Endothelial cell of umbilical vein (primary cell): ENCODE measurements at regions not wholly inside any gene's neighbourhood (a gene's known extent, or its start where the extent isn't known, plus 50 kb on each side); places are given as distances from the start of the nearest gene placed in this dataset.
"Not testable (repeated sequence)": the region's sequence is repeated elsewhere in the genome, so short reads cannot be mapped to it uniquely, and the experiment has no call there.

Source experiments
- BruUV-seq: library from RNA; stranded (reverse); fragments of 400-500 nt; replicated peaks from 2 replicates; lab custom pipeline; 2021; lab: Mats Ljungman, UMichigan
- CTCF ChIA-PET: fragments of 300-600, 350-600 bp; sonication (Branson Sonifier 250); formaldehyde crosslinking; loops from one replicate; lab custom pipeline; 2021; ENCODE audit warnings: antibody characterized with exemption, inconsistent platforms; lab: Charles Lee
- POLR2A ChIA-PET: fragments of 300-600, 350-600 bp; sonication (Branson Sonifier 250); formaldehyde crosslinking; loops from one replicate; lab custom pipeline; 2021; ENCODE audit warnings: antibody characterized with exemption, inconsistent platforms; lab: Charles Lee
- DNase-seq: peaks from one replicate; pipeline ENCODE4 v3.0.0-alpha.2; 2011; ENCODE audit warnings: low read depth, low spot score
- FAIRE-seq: peaks from 2 replicates; lab custom pipeline; 2011; peaks lifted over from hg19 to GRCh38; lab: Jason Lieb, UNC
- H2AFZ ChIP-seq: 2 replicates; pipeline ENCODE4 v1.6.0; 2012; ENCODE audit warnings: low read depth, low read length, control low read depth, inconsistent platforms
- H3K27ac ChIP-seq: 2 replicates; pipeline ENCODE4 v1.5.1; 2011; ENCODE audit warnings: low read depth, mild to moderate bottlenecking, control low read depth, low read length, moderate library complexity; ENCODE audit not compliant: insufficient read depth
- H3K27me3 ChIP-seq, 2 experiments: 2 replicates each; pipeline versions ENCODE4 v1.6.0 to v1.6.1; 2011; ENCODE audit warnings: low read length in 2 of 2, mixed read lengths in 1 of 2; ENCODE audit not compliant: control insufficient read depth in 2 of 2, insufficient read depth in 2 of 2
- H3K36me3 ChIP-seq, 2 experiments: 2 replicates in 1 of 2; 3 replicates in 1 of 2; pipeline ENCODE4 v1.5.1; 2011; ENCODE audit warnings: low read length in 2 of 2, mild to moderate bottlenecking in 1 of 2, moderate library complexity in 1 of 2; ENCODE audit not compliant: control insufficient read depth in 2 of 2, insufficient read depth in 2 of 2; ENCODE audit errors: extremely low read depth in 1 of 2
- H3K4me1 ChIP-seq: 3 replicates; pipeline ENCODE4 v1.5.1; 2011; ENCODE audit warnings: mild to moderate bottlenecking, low read length; ENCODE audit not compliant: control insufficient read depth, insufficient read depth; ENCODE audit errors: extremely low read depth
- H3K4me2 ChIP-seq: 2 replicates; pipeline ENCODE4 v1.6.1; 2011; ENCODE audit warnings: low read length, control low read depth, mixed read lengths; ENCODE audit not compliant: insufficient read depth
- H3K4me3 ChIP-seq, 3 experiments: fragments of 200-600 bp in 1 of 3; sonication (generic), shearing (Covaris generic) in 1 of 3; replicated peaks in 1 of 3; 2 replicates each; pipeline ENCODE4 v1.5.1; 2011 to 2016; ENCODE audit warnings: control low read depth in 3 of 3, low read length in 3 of 3, mild to moderate bottlenecking in 2 of 3, inconsistent platforms in 1 of 3, low read depth in 1 of 3, moderate library complexity in 1 of 3; ENCODE audit not compliant: insufficient read depth in 1 of 3
- H3K79me2 ChIP-seq: 2 replicates; pipeline ENCODE4 v1.6.0; 2012; ENCODE audit warnings: low read length, inconsistent platforms; ENCODE audit not compliant: control insufficient read depth, insufficient read depth
- H3K9ac ChIP-seq: replicated peaks from 2 replicates; pipeline ENCODE3; 2011; ENCODE audit warnings: low read length, control low read depth; ENCODE audit not compliant: insufficient read depth; ENCODE audit errors: extremely low read depth
- H3K9me1 ChIP-seq: replicated peaks from 3 replicates; pipeline ENCODE4 v1.6.0; 2011; ENCODE audit warnings: mild to moderate bottlenecking, low read length; ENCODE audit not compliant: control insufficient read depth, insufficient read depth; ENCODE audit errors: extremely low read depth
- H3K9me3 ChIP-seq: replicated peaks from 2 replicates; pipeline ENCODE4 v1.5.1; 2012; ENCODE audit warnings: low read length, inconsistent platforms; ENCODE audit not compliant: control insufficient read depth, insufficient read depth
- H4K20me1 ChIP-seq: replicated peaks from 2 replicates; pipeline ENCODE3; 2011; ENCODE audit warnings: mild to moderate bottlenecking, low read length; ENCODE audit not compliant: control insufficient read depth, insufficient read depth; ENCODE audit errors: extremely low read depth
- dilution Hi-C: fragments of 300-500 bp; cut with MboI; formaldehyde crosslinking; loops from one replicate; pipeline ENCODE4 v1.15.0; 2019; ENCODE audit warnings: low sequenced_read_pairs; ENCODE audit not compliant: extremely low pct_ligation_motif_present
- intact Hi-C: fragments of 100-400 bp; cut with micrococcal nuclease; formaldehyde crosslinking; loops from one replicate; pipeline ENCODE4 v1.10.0; 2022

GRCh38 chr10:46660027-46660834, 81.3 kb downstream of the SYT15 start:
- H3K4me3 ChIP-seq, H4K20me1 ChIP-seq, H3K4me2 ChIP-seq, BruUV-seq, H3K9me1 ChIP-seq, H3K36me3 ChIP-seq, POLR2A ChIA-PET, H3K27ac ChIP-seq, H3K9ac ChIP-seq, intact Hi-C loops, DNase-seq, dilution Hi-C loops, H3K4me1 ChIP-seq, H2AFZ ChIP-seq, H3K79me2 ChIP-seq, H3K27me3 ChIP-seq, FAIRE-seq, H3K9me3 ChIP-seq, CTCF ChIA-PET: not testable (repeated sequence)

GRCh38 chr10:46660835-46661164, 81.9 kb downstream of the SYT15 start:
- intact Hi-C loops, H3K27me3 ChIP-seq, H3K9ac ChIP-seq, POLR2A ChIA-PET, DNase-seq, H4K20me1 ChIP-seq, H3K79me2 ChIP-seq, FAIRE-seq, H3K4me3 ChIP-seq, H3K9me3 ChIP-seq, H3K4me2 ChIP-seq, BruUV-seq, H3K9me1 ChIP-seq, H3K27ac ChIP-seq, H3K4me1 ChIP-seq, dilution Hi-C loops, CTCF ChIA-PET, H3K36me3 ChIP-seq, H2AFZ ChIP-seq: not testable (repeated sequence)

- dilution Hi-C loops, FAIRE-seq, H3K36me3 ChIP-seq, H3K9ac ChIP-seq, H4K20me1 ChIP-seq, H3K4me2 ChIP-seq, H3K9me1 ChIP-seq, BruUV-seq, H3K9me3 ChIP-seq, H3K4me3 ChIP-seq, POLR2A ChIA-PET, DNase-seq, intact Hi-C loops, CTCF ChIA-PET, H3K27ac ChIP-seq, H2AFZ ChIP-seq, H3K79me2 ChIP-seq, H3K27me3 ChIP-seq, H3K4me1 ChIP-seq: not testable (repeated sequence)
Observed at GRCh38 chr10:46665536-46665935, 86.6 kb downstream of the SYT15 start.

GRCh38 chr10:46668357-46668997, 89.5 kb downstream of the SYT15 start:
- H4K20me1 ChIP-seq, DNase-seq, H3K9me1 ChIP-seq, dilution Hi-C loops, H3K79me2 ChIP-seq, H3K4me2 ChIP-seq, H3K27me3 ChIP-seq, CTCF ChIA-PET, POLR2A ChIA-PET, H3K9me3 ChIP-seq, FAIRE-seq, H3K27ac ChIP-seq, H3K9ac ChIP-seq, H3K4me1 ChIP-seq, H2AFZ ChIP-seq, H3K4me3 ChIP-seq, H3K36me3 ChIP-seq, BruUV-seq, intact Hi-C loops: not testable (repeated sequence)
